MM.1S (cell line): ENCODE measurements at regions not wholly inside any gene's neighbourhood (a gene's known extent, or its start where the extent isn't known, plus 50 kb on each side); places are given as distances from the start of the nearest gene placed in this dataset.

Experiments
- DNase-seq: peaks from one replicate; pipeline ENCODE4 v3.0.0-alpha.2; 2015
- H2AFZ ChIP-seq: fragments of 300-600 bp; sonication (generic); 2 replicates; pipeline ENCODE4 v1.6.0; 2016; ENCODE audit warnings: antibody characterized with exemption, low read length
- H3F3A ChIP-seq: fragments of 300-600 bp; sonication (generic); 2 replicates; pipeline ENCODE4 v1.6.1; 2016; ENCODE audit warnings: mild to moderate bottlenecking, antibody characterized with exemption, low read length, moderate library complexity, mixed read lengths; ENCODE audit not compliant: insufficient read depth
- H3K27ac ChIP-seq: fragments of 300-600 bp; sonication (generic); 2 replicates; pipeline ENCODE4 v1.5.1; 2016; ENCODE audit warnings: mild to moderate bottlenecking, low read length
- H3K27me3 ChIP-seq: fragments of 300-600 bp; sonication (generic); replicated peaks from 2 replicates; pipeline ENCODE4 v1.6.0; 2016; ENCODE audit warnings: low read length; ENCODE audit not compliant: insufficient read depth
- H3K36me3 ChIP-seq: fragments of 300-600 bp; sonication (generic); replicated peaks from 2 replicates; pipeline ENCODE4 v1.6.1; 2016; ENCODE audit warnings: mild to moderate bottlenecking, low read length, mixed read lengths; ENCODE audit not compliant: insufficient read depth
- H3K4me1 ChIP-seq: fragments of 300-600 bp; sonication (generic); 2 replicates; pipeline ENCODE4 v1.6.1; 2016; ENCODE audit warnings: low read length, mixed read lengths
- H3K4me2 ChIP-seq: fragments of 300-600 bp; sonication (generic); 2 replicates; pipeline ENCODE4 v1.6.0; 2016; ENCODE audit warnings: low read depth, low read length
- H3K4me3 ChIP-seq: fragments of 300-600 bp; sonication (generic); 2 replicates; pipeline ENCODE4 v1.5.1; 2016; ENCODE audit warnings: low read length, mixed read lengths
- H3K79me2 ChIP-seq: fragments of 300-600 bp; sonication (generic); 2 replicates; pipeline ENCODE4 v1.6.1; 2016; ENCODE audit warnings: mixed run types, low read length, mixed read lengths
- H3K9ac ChIP-seq: fragments of 300-600 bp; sonication (generic); 2 replicates; pipeline ENCODE4 v1.6.1; 2016; ENCODE audit warnings: low read length, mixed read lengths
- H3K9me2 ChIP-seq: fragments of 300-600 bp; sonication (generic); replicated peaks from 2 replicates; pipeline ENCODE4 v1.6.1; 2016; ENCODE audit warnings: mild to moderate bottlenecking, low read length, mixed read lengths; ENCODE audit not compliant: insufficient read depth
- H3K9me3 ChIP-seq: fragments of 300-600 bp; sonication (generic); replicated peaks from 2 replicates; pipeline ENCODE4 v1.6.1; 2016; ENCODE audit warnings: mild to moderate bottlenecking, low read length, mixed read lengths; ENCODE audit not compliant: insufficient read depth
- H4K20me1 ChIP-seq: fragments of 300-600 bp; sonication (generic); 2 replicates; pipeline ENCODE4 v1.6.1; 2016; ENCODE audit warnings: mild to moderate bottlenecking, low read length, moderate library complexity, mixed read lengths; ENCODE audit not compliant: insufficient read depth
- CTCF ChIP-seq: fragments of 300-600 bp; sonication (generic); IDR thresholded peaks from 2 replicates; pipeline ENCODE4 v1.5.1; 2016; ENCODE audit warnings: antibody characterized with exemption, low read length, mixed read lengths
- EZH2 ChIP-seq: fragments of 300-600 bp; sonication (generic); optimal IDR thresholded peaks from 2 replicates; pipeline ENCODE3; 2017; ENCODE audit warnings: low read depth, mild to moderate bottlenecking, antibody characterized with exemption, low read length, mixed read lengths
- EZH2phosphoT487 ChIP-seq: fragments of 300-600 bp; sonication (generic); IDR thresholded peaks from 2 replicates; pipeline ENCODE4 v1.6.1; 2018; ENCODE audit warnings: antibody characterized with exemption, low read length

- H3K4me1 ChIP-seq: no peaks in the 10 kb centered on the region
- no peak overlapping the region for H3K27ac ChIP-seq
- H3K4me3 ChIP-seq: no peak overlapping the region
- H3K36me3 ChIP-seq: no peaks in the 10 kb centered on the region
- no peak for DNase-seq
- H3K9me2 ChIP-seq: no peaks in the 10 kb centered on the region
- H4K20me1 ChIP-seq: no peaks in the 10 kb centered on the region
- no peak overlapping the region for H3K9ac ChIP-seq
- H3K27me3 ChIP-seq: no peaks in the 10 kb centered on the region
- TF ChIP-seq EZH2phosphoT487: no peak
- no peak for TF ChIP-seq CTCF
- no peak for TF ChIP-seq EZH2
- no peak overlapping the region for H2AFZ ChIP-seq
- H3K9me3 ChIP-seq: no peaks in the 10 kb centered on the region
- no peaks in the 10 kb centered on the region for H3F3A ChIP-seq
- no peaks in the 10 kb centered on the region for H3K79me2 ChIP-seq
- H3K4me2 ChIP-seq: no peak overlapping the region
Observed at GRCh38 chr3:146948985-146949384, 343.8 kb upstream of the PLSCR5 start.

- H3K4me1 ChIP-seq: no peaks in the 10 kb centered on the region
- H3K9ac ChIP-seq: no peak overlapping the region
- H3K36me3 ChIP-seq: no peaks in the 10 kb centered on the region
- H2AFZ ChIP-seq: no peak overlapping the region
- H3K9me3 ChIP-seq: no peaks in the 10 kb centered on the region
- H4K20me1 ChIP-seq: no peaks in the 10 kb centered on the region
- no peaks in the 10 kb centered on the region for H3K27me3 ChIP-seq
- H3K27ac ChIP-seq: no peak overlapping the region
- no peak overlapping the region for H3K4me2 ChIP-seq
- no peak for TF ChIP-seq EZH2phosphoT487
- H3F3A ChIP-seq: no peaks in the 10 kb centered on the region
- no peaks in the 10 kb centered on the region for H3K9me2 ChIP-seq
- H3K79me2 ChIP-seq: no peaks in the 10 kb centered on the region
- H3K4me3 ChIP-seq: no peak overlapping the region
- no peak for DNase-seq
Observed at GRCh38 chr3:146948186-146948585, 343.0 kb upstream of the PLSCR5 start.

- DNase-seq: no peak
- no peak overlapping the region for H3K27ac ChIP-seq
- no peak overlapping the region for H3K4me2 ChIP-seq
- no peaks in the 10 kb centered on the region for H3F3A ChIP-seq
- no peaks in the 10 kb centered on the region for H3K27me3 ChIP-seq
- no peak overlapping the region for H3K9ac ChIP-seq
- no peak overlapping the region for H2AFZ ChIP-seq
- no peaks in the 10 kb centered on the region for H3K9me2 ChIP-seq
- no peaks in the 10 kb centered on the region for H3K4me1 ChIP-seq
- TF ChIP-seq CTCF (no peak), EZH2phosphoT487 (no peak), EZH2 (no peak)
- no peak overlapping the region for H3K4me3 ChIP-seq
- no peaks in the 10 kb centered on the region for H3K9me3 ChIP-seq
- no peaks in the 10 kb centered on the region for H3K79me2 ChIP-seq
- no peaks in the 10 kb centered on the region for H3K36me3 ChIP-seq
- no peaks in the 10 kb centered on the region for H4K20me1 ChIP-seq
Observed at GRCh38 chr3:146929696-146930095, 324.6 kb upstream of the PLSCR5 start.

GRCh38 chr3:146928421-146929059 lies 323.4 kb upstream of the PLSCR5 start:
- no peak for TF ChIP-seq CTCF
- H3K9ac ChIP-seq: no peak overlapping the region
- no peaks in the 10 kb centered on the region for H3K36me3 ChIP-seq
- H4K20me1 ChIP-seq: no peaks in the 10 kb centered on the region
- no peaks in the 10 kb centered on the region for H3F3A ChIP-seq
- H3K4me1 ChIP-seq: no peaks in the 10 kb centered on the region
- H3K4me3 ChIP-seq: no peak overlapping the region
- no peaks in the 10 kb centered on the region for H3K27me3 ChIP-seq
- H3K9me3 ChIP-seq: no peaks in the 10 kb centered on the region
- H3K4me2 ChIP-seq: no peak overlapping the region
- no peaks in the 10 kb centered on the region for H3K9me2 ChIP-seq
- DNase-seq: no peak
- H3K27ac ChIP-seq: no peak overlapping the region
- H3K79me2 ChIP-seq: no peaks in the 10 kb centered on the region
- no peak overlapping the region for H2AFZ ChIP-seq
